Muscle of leg (tissue), 3 donors: ENCODE measurements at regions not wholly inside any gene's neighbourhood (a gene's known extent, or its start where the extent isn't known, plus 50 kb on each side); places are given as distances from the start of the nearest gene placed in this dataset.
A peak's percentile ranks its signal among the peaks of the same experiment; 100 is the strongest.
"Not testable (repeated sequence)": the region's sequence is repeated elsewhere in the genome, so short reads cannot be mapped to it uniquely, and the experiment has no call there.

Experiments
- DNase-seq: peaks from one replicate; pipeline ENCODE4 v3.0.0; 2013
- H3K27ac ChIP-seq: one replicate; pipeline ENCODE4 v1.5.1; 2013; ENCODE audit warnings: mild to moderate bottlenecking, low read length, control low read depth
- H3K27me3 ChIP-seq: one replicate; pipeline ENCODE4 v1.6.1; 2013; ENCODE audit warnings: low read length; ENCODE audit not compliant: control insufficient read depth, insufficient read depth
- H3K36me3 ChIP-seq: one replicate; pipeline ENCODE4 v1.6.1; 2013; ENCODE audit warnings: low read length; ENCODE audit not compliant: control insufficient read depth, insufficient read depth
- H3K4me1 ChIP-seq: one replicate; pipeline ENCODE4 v1.6.1; 2013; ENCODE audit warnings: low read length; ENCODE audit not compliant: control insufficient read depth, insufficient read depth
- H3K4me3 ChIP-seq: one replicate; pipeline ENCODE4 v1.5.1; 2013; ENCODE audit warnings: low read length, control low read depth
- H3K9me3 ChIP-seq: replicated peaks from 2 replicates; pipeline ENCODE4 v1.6.1; 2013; ENCODE audit warnings: low read depth, low read length; ENCODE audit not compliant: control insufficient read depth
- WGBS: methylation state at CpG from one replicate; pipeline ENCODE4 v1.1.5; 2013; ENCODE audit warnings: missing lambda C conversion rate; ENCODE audit not compliant: insufficient coverage; 5-methylcytosine and 5-hydroxymethylcytosine counted together

GRCh38 chr13:34174671-34175145, 356.8 kb downstream of the RFC3 start:
- Histone ChIP-seq H3K4me1 (no peaks in the 10 kb centered on the region), H3K4me3 (no peak overlapping the region), H3K9me3 (no peaks in the 10 kb centered on the region), H3K27me3 (no peaks in the 10 kb centered on the region), H3K27ac (no peak overlapping the region), H3K36me3 (no peaks in the 10 kb centered on the region)
- DNase-seq: no peak
- no CpG with 5 or more reads among the region's 2 CpGs for WGBS

- H3K36me3 ChIP-seq: no peaks in the 10 kb centered on the region
- WGBS: 92% methylated on average over 1 of the region's 2 CpGs
- H3K27ac ChIP-seq: no peak overlapping the region
- H3K9me3 ChIP-seq: no peaks in the 10 kb centered on the region
- DNase-seq: no peak
- H3K27me3 ChIP-seq: no peaks in the 10 kb centered on the region
- no peaks in the 10 kb centered on the region for H3K4me1 ChIP-seq
- no peak overlapping the region for H3K4me3 ChIP-seq
Measured at GRCh38 chr13:34175551-34175950, 357.6 kb downstream of the RFC3 start.

GRCh38 chr13:34176633-34177032, 358.7 kb downstream of the RFC3 start:
- no peak for DNase-seq
- Histone ChIP-seq H3K4me1 (no peaks in the 10 kb centered on the region), H3K36me3 (no peaks in the 10 kb centered on the region), H3K27ac (no peak overlapping the region), H3K9me3 (no peaks in the 10 kb centered on the region), H3K27me3 (no peaks in the 10 kb centered on the region), H3K4me3 (no peak overlapping the region)
- WGBS: 58% methylated on average over 4 of the region's 5 CpGs

GRCh38 chr13:34179481-34179880, 361.5 kb downstream of the RFC3 start:
- no CpG with 5 or more reads among the region's 1 CpG for WGBS
- H3K4me3 ChIP-seq: no peak overlapping the region
- no peaks in the 10 kb centered on the region for H3K4me1 ChIP-seq
- H3K9me3 ChIP-seq: no peaks in the 10 kb centered on the region
- no peak overlapping the region for H3K27ac ChIP-seq
- no peaks in the 10 kb centered on the region for H3K36me3 ChIP-seq
- no peak for DNase-seq
- no peaks in the 10 kb centered on the region for H3K27me3 ChIP-seq

GRCh38 chr13:34179927-34180326, 362.0 kb downstream of the RFC3 start:
- Histone ChIP-seq H3K36me3 (no peaks in the 10 kb centered on the region), H3K27me3 (no peaks in the 10 kb centered on the region), H3K27ac (no peak overlapping the region), H3K9me3 (no peaks in the 10 kb centered on the region), H3K4me3 (no peak overlapping the region), H3K4me1 (no peaks in the 10 kb centered on the region)
- WGBS: no CpG with 5 or more reads among the region's 2 CpGs
- DNase-seq: no peak

GRCh38 chr13:34181256-34181655, 363.3 kb downstream of the RFC3 start:
- not testable (repeated sequence) for H3K9me3 ChIP-seq, H3K4me1 ChIP-seq, DNase-seq, H3K27ac ChIP-seq, H3K4me3 ChIP-seq, H3K36me3 ChIP-seq, H3K27me3 ChIP-seq
- no CpG with 5 or more reads among the region's 16 CpGs for WGBS

- no peaks in the 10 kb centered on the region for H3K36me3 ChIP-seq
- H3K4me1 ChIP-seq: no peaks in the 10 kb centered on the region
- no peaks in the 10 kb centered on the region for H3K27me3 ChIP-seq
- H3K9me3 ChIP-seq: no peaks in the 10 kb centered on the region
- no peak for DNase-seq
- H3K27ac ChIP-seq: no peak overlapping the region
- no CpG with 5 or more reads among the region's 2 CpGs for WGBS
- H3K4me3 ChIP-seq: no peak overlapping the region
Measured at GRCh38 chr13:34189946-34190345, 372.0 kb downstream of the RFC3 start.

GRCh38 chr13:34201050-34201913, 383.3 kb downstream of the RFC3 start:
- no CpG with 5 or more reads among the region's 1 CpG for WGBS
- Histone ChIP-seq H3K36me3 (no peaks in the 10 kb centered on the region), H3K27me3 (no peaks in the 10 kb centered on the region), H3K4me1 (no peaks in the 10 kb centered on the region), H3K9me3 (no peaks in the 10 kb centered on the region), H3K4me3 (no peak overlapping the region), H3K27ac (no peak overlapping the region)
- DNase-seq: peak; percentile 14

GRCh38 chr13:34207334-34207733, 389.4 kb downstream of the RFC3 start:
- Histone ChIP-seq H3K4me3 (no peak overlapping the region), H3K27ac (no peak overlapping the region), H3K4me1 (peaks cover 2% of the 10 kb centered on the region), H3K9me3 (no peaks in the 10 kb centered on the region), H3K27me3 (no peaks in the 10 kb centered on the region), H3K36me3 (no peaks in the 10 kb centered on the region)
- WGBS: no CpG with 5 or more reads among the region's 4 CpGs
- peak; percentile 25 for DNase-seq

- Histone ChIP-seq H3K4me1 (peaks cover 2% of the 10 kb centered on the region), H3K9me3 (no peaks in the 10 kb centered on the region), H3K27ac (no peak overlapping the region), H3K36me3 (no peaks in the 10 kb centered on the region), H3K4me3 (no peak overlapping the region), H3K27me3 (no peaks in the 10 kb centered on the region)
- WGBS: 50% methylated on average over 1 of the region's 4 CpGs
- peak; percentile 28 for DNase-seq
Measured at GRCh38 chr13:34207872-34208271, 389.9 kb downstream of the RFC3 start.
